ENCODE measurements at regions not wholly inside any gene's neighbourhood (a gene's known extent, or its start where the extent isn't known, plus 50 kb on each side); places are given as distances from the start of the nearest gene placed in this dataset.
"Not testable (repeated sequence)": the region's sequence is repeated elsewhere in the genome, so short reads cannot be mapped to it uniquely, and the experiment has no call there.

- no peak overlapping the region for H3K27ac ChIP-seq
- no peak for TF ChIP-seq CTCF (IDR thresholded peaks at IDR 0.05)
- H3K4me3 ChIP-seq: no peak overlapping the region
- no peak for DNase-seq (ENCODE audit: low spot score)
These were observed 84.1 kb upstream of the ZNF479 start for GRCh38 chr7:57216340-57216739.

GRCh38 chr7:57218196-57218716 lies 86.0 kb upstream of the ZNF479 start:
- TF ChIP-seq CTCF (IDR thresholded peaks at IDR 0.05): no peak
- H3K4me3 ChIP-seq: no peak overlapping the region
- no peak overlapping the region for H3K27ac ChIP-seq
- no peak for DNase-seq (ENCODE audit: low spot score)

GRCh38 chr7:57220746-57221145 lies 88.5 kb upstream of the ZNF479 start:
- DNase-seq (ENCODE audit: low spot score): no peak
- no peak for TF ChIP-seq CTCF (IDR thresholded peaks at IDR 0.05)
- no peak overlapping the region for H3K4me3 ChIP-seq
- H3K27ac ChIP-seq: no peak overlapping the region

GRCh38 chr7:57225666-57226065 lies 93.4 kb upstream of the ZNF479 start:
- H3K27ac ChIP-seq: no peak overlapping the region
- TF ChIP-seq CTCF (IDR thresholded peaks at IDR 0.05): no peak
- no peak overlapping the region for H3K4me3 ChIP-seq
- no peak for DNase-seq (ENCODE audit: low spot score)

- H3K27ac ChIP-seq; H3K4me3 ChIP-seq; DNase-seq (ENCODE audit: low spot score): not testable (repeated sequence)
These were observed 109.0 kb upstream of the ZNF479 start for GRCh38 chr7:57241236-57241635.

- H3K4me3 ChIP-seq; H3K27ac ChIP-seq; DNase-seq (ENCODE audit: low spot score): not testable (repeated sequence)
These were observed 111.3 kb upstream of the ZNF479 start for GRCh38 chr7:57243551-57243950.

GRCh38 chr7:57244345-57244980 lies 112.2 kb upstream of the ZNF479 start:
- not testable (repeated sequence) for DNase-seq (ENCODE audit: low spot score); H3K27ac ChIP-seq; H3K4me3 ChIP-seq

GRCh38 chr7:57245206-57245605 lies 113.0 kb upstream of the ZNF479 start:
- TF ChIP-seq CTCF (IDR thresholded peaks at IDR 0.05): no peak
- Histone ChIP-seq H3K4me3 (no peak overlapping the region), H3K27ac (no peak overlapping the region)
- no peak for DNase-seq (ENCODE audit: low spot score)

- no peak for TF ChIP-seq CTCF (IDR thresholded peaks at IDR 0.05)
- Histone ChIP-seq H3K27ac (no peak overlapping the region), H3K4me3 (no peak overlapping the region)
- no peak for DNase-seq (ENCODE audit: low spot score)
These were observed 118.6 kb upstream of the ZNF479 start for GRCh38 chr7:57250801-57251200.

All from coronary artery (tissue), 2 donors.